Cardiac muscle cell (in vitro differentiated cells and primary cell): ENCODE measurements at regions not wholly inside any gene's neighbourhood (a gene's known extent, or its start where the extent isn't known, plus 50 kb on each side); places are given as distances from the start of the nearest gene placed in this dataset.
"Not testable (repeated sequence)": the region's sequence is repeated elsewhere in the genome, so short reads cannot be mapped to it uniquely, and the experiment has no call there.

Experiments used
- DNase-seq, 2 donors: peaks; one replicate each; pipeline versions ENCODE4 v3.0.0 to v3.0.0-alpha.2; 2010 to 2017; ENCODE audit warnings: low read depth in 1 of 2, low spot score in 1 of 2
- H3K27ac ChIP-seq: fragments of 200-600 bp; sonication (generic); 2 replicates; pipeline ENCODE4 v1.5.1; 2016
- H3K27me3 ChIP-seq: fragments of 200-600 bp; sonication (generic); 2 replicates; pipeline ENCODE4 v1.6.0; 2016; ENCODE audit warnings: control low read depth
- H3K36me3 ChIP-seq: fragments of 200-600 bp; sonication (generic); 2 replicates; pipeline ENCODE4 v1.5.1; 2016; ENCODE audit warnings: control low read depth
- H3K4me1 ChIP-seq: fragments of 200-600 bp; sonication (generic); 2 replicates; pipeline ENCODE4 v1.8.1; 2017; ENCODE audit warnings: low read depth, mild to moderate bottlenecking, mixed run types
- H3K4me3 ChIP-seq: fragments of 200-600 bp; sonication (generic); 2 replicates; pipeline ENCODE4 v1.5.1; 2016; ENCODE audit warnings: mild to moderate bottlenecking
- H3K9me3 ChIP-seq: fragments of 200-600 bp; sonication (generic); 2 replicates; pipeline ENCODE4 v1.5.1; 2017; ENCODE audit warnings: low read depth, mild to moderate bottlenecking, control low read depth
- CTCF ChIP-seq: IDR thresholded peaks from 2 replicates; pipeline ENCODE4 v1.5.1; 2012; ENCODE audit warnings: low read depth, mild to moderate bottlenecking, low read length

GRCh38 chr5:3456121-3456681 is 139.4 kb upstream of the IRX1 start:
- H3K4me3 ChIP-seq: no peak overlapping the region
- no peaks in the 10 kb centered on the region for H3K36me3 ChIP-seq
- no peaks in the 10 kb centered on the region for H3K27me3 ChIP-seq
- H3K4me1 ChIP-seq: no peaks in the 10 kb centered on the region
- no peak overlapping the region for H3K27ac ChIP-seq
- no peak for DNase-seq
- TF ChIP-seq CTCF: no peak
- H3K9me3 ChIP-seq: no peaks in the 10 kb centered on the region

GRCh38 chr5:3454028-3454427 is 141.6 kb upstream of the IRX1 start:
- H3K4me1 ChIP-seq, DNase-seq, H3K4me3 ChIP-seq, H3K36me3 ChIP-seq, H3K9me3 ChIP-seq, H3K27ac ChIP-seq, H3K27me3 ChIP-seq: not testable (repeated sequence)

- no peaks in the 10 kb centered on the region for H3K4me1 ChIP-seq
- H3K27ac ChIP-seq: no peak overlapping the region
- H3K4me3 ChIP-seq: no peak overlapping the region
- TF ChIP-seq CTCF: no peak
- no peaks in the 10 kb centered on the region for H3K9me3 ChIP-seq
- no peaks in the 10 kb centered on the region for H3K36me3 ChIP-seq
- no peaks in the 10 kb centered on the region for H3K27me3 ChIP-seq
- no peak for DNase-seq
Observed at GRCh38 chr5:3452622-3453021, 143.0 kb upstream of the IRX1 start.

- TF ChIP-seq CTCF: no peak
- Histone ChIP-seq H3K27ac (no peak overlapping the region), H3K4me1 (no peaks in the 10 kb centered on the region), H3K4me3 (no peak overlapping the region), H3K27me3 (no peaks in the 10 kb centered on the region), H3K9me3 (no peaks in the 10 kb centered on the region), H3K36me3 (no peaks in the 10 kb centered on the region)
- DNase-seq: no peak
Observed at GRCh38 chr5:3451961-3452360, 143.7 kb upstream of the IRX1 start.

- DNase-seq: no peak
Observed at GRCh38 chr5:3449481-3449880, 146.2 kb upstream of the IRX1 start.

GRCh38 chr5:3446410-3446809 is 149.2 kb upstream of the IRX1 start:
- Histone ChIP-seq H3K4me3 (no peak overlapping the region), H3K27me3 (no peaks in the 10 kb centered on the region), H3K27ac (no peak overlapping the region), H3K4me1 (no peaks in the 10 kb centered on the region), H3K9me3 (no peaks in the 10 kb centered on the region), H3K36me3 (no peaks in the 10 kb centered on the region)
- no peak for DNase-seq
- TF ChIP-seq CTCF: no peak

More at GRCh38 chr5:3449481-3449880, 146.2 kb upstream of the IRX1 start:
- no peaks in the 10 kb centered on the region for H3K9me3 ChIP-seq
- no peaks in the 10 kb centered on the region for H3K27me3 ChIP-seq
- H3K36me3 ChIP-seq: no peaks in the 10 kb centered on the region
- H3K4me3 ChIP-seq: no peak overlapping the region
- H3K4me1 ChIP-seq: no peaks in the 10 kb centered on the region
- TF ChIP-seq CTCF: no peak
- no peak overlapping the region for H3K27ac ChIP-seq

- not testable (repeated sequence) for H3K4me1 ChIP-seq, H3K9me3 ChIP-seq, H3K27ac ChIP-seq, H3K4me3 ChIP-seq, H3K36me3 ChIP-seq, H3K27me3 ChIP-seq, DNase-seq
Observed at GRCh38 chr5:3445517-3445916, 150.1 kb upstream of the IRX1 start.
